ENCODE measurements at regions not wholly inside any gene's neighbourhood (a gene's known extent, or its start where the extent isn't known, plus 50 kb on each side); places are given as distances from the start of the nearest gene placed in this dataset.

DNA sequence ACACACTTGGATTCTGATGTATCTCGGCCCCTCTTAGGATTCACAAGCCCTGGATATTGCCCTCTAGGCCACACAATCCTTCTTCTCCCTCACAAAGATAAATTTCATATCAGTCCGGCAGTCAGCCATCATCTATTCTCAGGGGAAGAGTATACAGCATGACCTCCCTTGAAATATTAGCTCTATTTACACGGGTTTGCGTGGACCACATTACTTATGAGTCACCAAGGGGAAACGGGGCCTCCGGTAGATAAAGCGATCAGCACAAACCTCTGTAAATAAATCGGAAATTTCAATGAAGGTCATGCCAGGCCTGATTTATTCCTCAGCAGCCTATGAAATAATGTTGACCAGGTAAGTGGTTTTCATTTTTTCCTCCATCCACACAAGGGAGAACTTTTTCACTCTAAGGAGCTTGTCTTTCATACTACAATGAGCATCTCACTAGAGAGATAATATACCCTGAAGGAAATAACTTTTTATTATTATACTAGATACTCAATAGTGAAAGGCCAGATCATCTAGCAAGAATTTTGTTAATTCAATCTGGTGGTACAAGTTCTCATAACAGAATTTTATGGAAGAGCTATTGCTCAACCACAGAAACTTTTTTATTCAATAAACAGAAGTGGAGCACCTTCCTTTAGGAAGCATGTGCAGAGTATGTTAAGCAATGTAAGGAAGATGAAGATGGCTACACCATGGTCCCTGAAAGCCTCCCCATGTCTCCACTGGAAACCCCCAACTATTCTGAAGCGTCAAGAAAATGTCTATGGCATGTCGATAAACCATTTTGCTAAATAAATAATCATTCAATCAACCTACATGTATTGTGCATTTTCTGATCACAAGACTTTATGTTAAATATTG, 125.2 kb upstream of the PIK3C3 start:
- no peak for DNase-seq (ENCODE audit: low spot score)
- no peaks in the 10 kb centered on the region for H3K4me1 ChIP-seq (ENCODE audit: insufficient read depth)
- ATAC-seq = no peak

More for the DNA sequence above, 125.2 kb upstream of the PIK3C3 start:
- Histone ChIP-seq H4K20me1 (replicated peaks; ENCODE audit: insufficient read depth) (no peaks in the 10 kb centered on the region), H3K27ac (ENCODE audit: low read depth) (no peak overlapping the region), H2AFZ (no peak overlapping the region), H3K36me3 (ENCODE audit: insufficient read depth) (no peaks in the 10 kb centered on the region), H3K27me3 (ENCODE audit: insufficient read depth) (no peaks in the 10 kb centered on the region), H3K4me2 (no peak overlapping the region), H3K4me3 (no peak overlapping the region), H3F3A (replicated peaks; ENCODE audit: low read depth) (no peaks in the 10 kb centered on the region), H3K79me2 (replicated peaks; ENCODE audit: insufficient read depth) (no peaks in the 10 kb centered on the region), H3K9me2 (ENCODE audit: insufficient read depth) (peaks cover 2% of the 10 kb centered on the region; the same call in 1 of the 2 replicates)
- no peaks in the 10 kb centered on the region for H3K27me3 Mint-ChIP-seq (ENCODE audit: insufficient read depth, low read depth, poor library complexity)
- TF ChIP-seq ZNF331 (CRISPR knock-in tag; IDR thresholded peaks at IDR 0.05; ENCODE audit: low read depth) = no peak
- TF ChIP-seq REST (IDR thresholded peaks at IDR 0.05; ENCODE audit: unreplicated experiment) = no peak
- no peak for TF ChIP-seq POLR2AphosphoS5 (IDR thresholded peaks at IDR 0.05; ENCODE audit: low read depth)
- TF ChIP-seq NANOG (IDR thresholded peaks at IDR 0.05; ENCODE audit: borderline replicate concordance) = no peak
- no peak for TF ChIP-seq ETS1 (IDR thresholded peaks at IDR 0.05)
- TF ChIP-seq JUNB (IDR thresholded peaks at IDR 0.05; ENCODE audit: unreplicated experiment) = no peak
- TF ChIP-seq EZH2 (IDR thresholded peaks at IDR 0.05; ENCODE audit: low read depth, unreplicated experiment) = no peak
- H3K27ac Mint-ChIP-seq = no peak overlapping the region
- no peaks in the 10 kb centered on the region for H3K9me3 Mint-ChIP-seq
- no peak overlapping the region for H3K4me3 Mint-ChIP-seq
- H3K36me3 Mint-ChIP-seq (ENCODE audit: low read depth) = no peaks in the 10 kb centered on the region
- no peaks in the 10 kb centered on the region; the same call in 2 of the 3 replicates for H3K4me1 Mint-ChIP-seq

Measured in GM23338 (cell line).